Prostate gland (tissue), 2 donors: ENCODE measurements at regions not wholly inside any gene's neighbourhood (a gene's known extent, or its start where the extent isn't known, plus 50 kb on each side); places are given as distances from the start of the nearest gene placed in this dataset.
"Not testable (repeated sequence)": the region's sequence is repeated elsewhere in the genome, so short reads cannot be mapped to it uniquely, and the experiment has no call there.

Experiments
- DNase-seq: peaks from one replicate; pipeline ENCODE4 v3.0.0-alpha.2; 2019; ENCODE audit warnings: low spot score
- H3K27ac ChIP-seq, 2 donors: fragments of 200-600 bp; sonication (generic); 2 replicates each; pipeline ENCODE4 v1.5.1; 2017 to 2019
- H3K27me3 ChIP-seq: fragments of 200-600 bp; sonication (generic); replicated peaks from 2 replicates; pipeline ENCODE4 v1.5.1; 2019; ENCODE audit not compliant: insufficient read depth
- H3K36me3 ChIP-seq, 2 donors: fragments of 200-600 bp; sonication (generic); 1 replicate in 1 of 2; 2 replicates in 1 of 2; pipeline versions ENCODE4 v1.5.1 to v1.8.1; 2017 to 2019
- H3K4me1 ChIP-seq: fragments of 200-600 bp; sonication (generic); replicated peaks from 2 replicates; pipeline ENCODE4 v1.5.1; 2019
- H3K4me3 ChIP-seq, 2 donors: fragments of 200-600 bp; sonication (generic); 2 replicates each; pipeline ENCODE4 v1.5.1; 2017 to 2019
- H3K9me3 ChIP-seq: fragments of 200-600 bp; sonication (generic); 2 replicates; pipeline ENCODE4 v1.5.1; 2017
- CTCF ChIP-seq, 4 experiments: fragments of 200-600 bp in 2 of 4; fragments of 450-650 bp in 2 of 4; sonication (generic) in 2 of 4; IDR thresholded peaks; 1 replicate in 3 of 4; 2 replicates in 1 of 4; pipeline ENCODE4 v1.5.1; 2016 to 2019; ENCODE audit warnings: antibody characterized with exemption in 4 of 4, mild to moderate bottlenecking in 2 of 4, moderate library complexity in 2 of 4
- POLR2A ChIP-seq: fragments of 450-650 bp; IDR thresholded peaks from one replicate; pipeline ENCODE4 v1.6.1; 2016; ENCODE audit warnings: antibody characterized with exemption, mild to moderate bottlenecking
- POLR2AphosphoS5 ChIP-seq: sonication (generic); formaldehyde crosslinking; IDR thresholded peaks from one replicate; pipeline ENCODE4 v1.6.1; 2017; ENCODE audit warnings: antibody characterized with exemption
- WGBS: methylation state at CpG from one replicate; pipeline ENCODE4 v1.1.5; 2018; 5-methylcytosine and 5-hydroxymethylcytosine counted together
- intact Hi-C: fragments of 100-400 bp; cut with DNase I; formaldehyde crosslinking; loops from one replicate; pipeline ENCODE4 v1.14.2; 2022

- H3K27me3 ChIP-seq, DNase-seq, H3K4me1 ChIP-seq, H3K9me3 ChIP-seq, H3K27ac ChIP-seq, intact Hi-C loops, H3K4me3 ChIP-seq, H3K36me3 ChIP-seq: not testable (repeated sequence)
- peak in 1 of 4 experiments; percentile 17 for TF ChIP-seq CTCF (IDR thresholded peaks at IDR 0.05)
- WGBS: 30% methylated on average over 6 of the region's 6 CpGs
These were observed 908.5 kb upstream of the DEFB115 start for GRCh38 chr20:30348932-30349331.

- DNase-seq, H3K4me3 ChIP-seq, intact Hi-C loops, H3K27me3 ChIP-seq, H3K9me3 ChIP-seq, H3K36me3 ChIP-seq, H3K27ac ChIP-seq, H3K4me1 ChIP-seq: not testable (repeated sequence)
- 28% methylated on average over 2 of the region's 2 CpGs for WGBS
- peak; percentile 32 to 39 (median 36) for TF ChIP-seq CTCF (IDR thresholded peaks at IDR 0.05)
These were observed 900.5 kb upstream of the DEFB115 start for GRCh38 chr20:30356854-30357467.

GRCh38 chr20:30361756-30362155 is 895.7 kb upstream of the DEFB115 start:
- DNase-seq, intact Hi-C loops, H3K27ac ChIP-seq, H3K4me3 ChIP-seq, H3K9me3 ChIP-seq, H3K4me1 ChIP-seq, H3K27me3 ChIP-seq, H3K36me3 ChIP-seq: not testable (repeated sequence)
- WGBS: 91% methylated on average over 13 of the region's 13 CpGs

- intact Hi-C loops, H3K27me3 ChIP-seq, H3K9me3 ChIP-seq, H3K4me1 ChIP-seq, H3K36me3 ChIP-seq, DNase-seq: not testable (repeated sequence)
- Histone ChIP-seq H3K4me3 (peak overlapping the region; percentile 71 to 82), H3K27ac (peak overlapping the region; percentile 73 to 78)
- 68% methylated on average over 14 of the region's 14 CpGs for WGBS
These were observed 881.1 kb upstream of the DEFB115 start for GRCh38 chr20:30376430-30376766.

GRCh38 chr20:30376767-30377658 is 880.5 kb upstream of the DEFB115 start:
- H3K27me3 ChIP-seq: no peaks in the 10 kb centered on the region
- no peaks in the 10 kb centered on the region for H3K9me3 ChIP-seq
- H3K36me3 ChIP-seq: no peaks in the 10 kb centered on the region
- H3K4me1 ChIP-seq: no peaks in the 10 kb centered on the region
- peak; percentile 82 for DNase-seq
- peak overlapping the region; percentile 71 to 82 for H3K4me3 ChIP-seq
- peak overlapping the region; percentile 73 to 78 for H3K27ac ChIP-seq
- TF ChIP-seq CTCF (IDR thresholded peaks at IDR 0.05): peak; percentile 74 to 86 (median 78)
- peak; percentile 25 for TF ChIP-seq POLR2AphosphoS5
- TF ChIP-seq POLR2A: peak; percentile 38
- intact Hi-C loops: no loop called here
- WGBS: 7% methylated on average over 65 of the region's 70 CpGs

- H3K4me3 ChIP-seq, H3K27ac ChIP-seq, H3K4me1 ChIP-seq, DNase-seq, H3K27me3 ChIP-seq, intact Hi-C loops, H3K36me3 ChIP-seq, H3K9me3 ChIP-seq: not testable (repeated sequence)
- 72% methylated on average over 4 of the region's 4 CpGs for WGBS
These were observed 879.1 kb upstream of the DEFB115 start for GRCh38 chr20:30378317-30378716.

- H3K4me1 ChIP-seq, intact Hi-C loops, H3K27me3 ChIP-seq, H3K27ac ChIP-seq, H3K36me3 ChIP-seq, H3K4me3 ChIP-seq, DNase-seq, H3K9me3 ChIP-seq: not testable (repeated sequence)
- 96% methylated on average over 1 of the region's 1 CpG for WGBS
These were observed 878.7 kb upstream of the DEFB115 start for GRCh38 chr20:30378721-30379120.

GRCh38 chr20:30384841-30385240 is 872.6 kb upstream of the DEFB115 start:
- H3K27me3 ChIP-seq, H3K9me3 ChIP-seq, intact Hi-C loops, H3K4me3 ChIP-seq, DNase-seq, H3K36me3 ChIP-seq, H3K4me1 ChIP-seq, H3K27ac ChIP-seq: not testable (repeated sequence)
- 82% methylated on average over 6 of the region's 6 CpGs for WGBS

- H3K9me3 ChIP-seq, H3K4me3 ChIP-seq, H3K36me3 ChIP-seq, H3K27ac ChIP-seq, DNase-seq, H3K27me3 ChIP-seq, H3K4me1 ChIP-seq, intact Hi-C loops: not testable (repeated sequence)
- WGBS: 94% methylated on average over 4 of the region's 4 CpGs
These were observed 871.4 kb upstream of the DEFB115 start for GRCh38 chr20:30386099-30386498.
